ENCODE measurements at regions not wholly inside any gene's neighbourhood (a gene's known extent, or its start where the extent isn't known, plus 50 kb on each side); places are given as distances from the start of the nearest gene placed in this dataset.
"Not testable (repeated sequence)": the region's sequence is repeated elsewhere in the genome, so short reads cannot be mapped to it uniquely, and the experiment has no call there.

GRCh38 chr1:114263343-114263742, 109.7 kb upstream of the SYT6 start:
- DNase-seq (ENCODE audit: low spot score): no peak

GRCh38 chr1:114262337-114262736, 108.7 kb upstream of the SYT6 start:
- DNase-seq (ENCODE audit: low spot score): no peak

- no peak for DNase-seq (ENCODE audit: low spot score)
These were observed 107.3 kb upstream of the SYT6 start for GRCh38 chr1:114260805-114261484.

GRCh38 chr1:114259511-114260160, 106.0 kb upstream of the SYT6 start:
- no peak for DNase-seq (ENCODE audit: low spot score)

- no peak for DNase-seq (ENCODE audit: low spot score)
These were observed 105.0 kb upstream of the SYT6 start for GRCh38 chr1:114258633-114259032.

- DNase-seq (ENCODE audit: low spot score): no peak
These were observed 104.4 kb upstream of the SYT6 start for GRCh38 chr1:114258074-114258473.

- DNase-seq (ENCODE audit: low spot score): no peak
These were observed 103.9 kb upstream of the SYT6 start for GRCh38 chr1:114257554-114257953.

GRCh38 chr1:114253900-114254299, 100.2 kb upstream of the SYT6 start:
- DNase-seq (ENCODE audit: low spot score): no peak

GRCh38 chr1:114251573-114251939, 97.9 kb upstream of the SYT6 start:
- DNase-seq (ENCODE audit: low spot score): no peak

GRCh38 chr1:114250683-114251572, 97.3 kb upstream of the SYT6 start:
- no peak for DNase-seq (ENCODE audit: low spot score)

- no peak for DNase-seq (ENCODE audit: low spot score)
These were observed 96.0 kb upstream of the SYT6 start for GRCh38 chr1:114249691-114250090.

- DNase-seq (ENCODE audit: low spot score): no peak
These were observed 94.5 kb upstream of the SYT6 start for GRCh38 chr1:114248162-114248561.

- not testable (repeated sequence) for DNase-seq (ENCODE audit: low spot score)
These were observed 89.0 kb upstream of the SYT6 start for GRCh38 chr1:114242531-114243210.

- no peak for DNase-seq (ENCODE audit: low spot score)
These were observed 84.4 kb upstream of the SYT6 start for GRCh38 chr1:114238053-114238452.

GRCh38 chr1:114236517-114236916, 82.8 kb upstream of the SYT6 start:
- no peak for DNase-seq (ENCODE audit: low spot score)

- no peak for DNase-seq (ENCODE audit: low spot score)
These were observed 82.3 kb upstream of the SYT6 start for GRCh38 chr1:114235960-114236359.

GRCh38 chr1:114235281-114235680, 81.6 kb upstream of the SYT6 start:
- no peak for DNase-seq (ENCODE audit: low spot score)

GRCh38 chr1:114234408-114235124, 80.9 kb upstream of the SYT6 start:
- no peak for DNase-seq (ENCODE audit: low spot score)

- DNase-seq (ENCODE audit: low spot score): no peak
These were observed 79.0 kb upstream of the SYT6 start for GRCh38 chr1:114232691-114233090.

- no peak for DNase-seq (ENCODE audit: low spot score)
These were observed 77.6 kb upstream of the SYT6 start for GRCh38 chr1:114231301-114231700.

- DNase-seq (ENCODE audit: low spot score): no peak
These were observed 75.7 kb upstream of the SYT6 start for GRCh38 chr1:114229368-114229767.

- no peak for DNase-seq (ENCODE audit: low spot score)
These were observed 73.4 kb upstream of the SYT6 start for GRCh38 chr1:114227059-114227458.
